ENCODE measurements at regions not wholly inside any gene's neighbourhood (a gene's known extent, or its start where the extent isn't known, plus 50 kb on each side); places are given as distances from the start of the nearest gene placed in this dataset.

DNA sequence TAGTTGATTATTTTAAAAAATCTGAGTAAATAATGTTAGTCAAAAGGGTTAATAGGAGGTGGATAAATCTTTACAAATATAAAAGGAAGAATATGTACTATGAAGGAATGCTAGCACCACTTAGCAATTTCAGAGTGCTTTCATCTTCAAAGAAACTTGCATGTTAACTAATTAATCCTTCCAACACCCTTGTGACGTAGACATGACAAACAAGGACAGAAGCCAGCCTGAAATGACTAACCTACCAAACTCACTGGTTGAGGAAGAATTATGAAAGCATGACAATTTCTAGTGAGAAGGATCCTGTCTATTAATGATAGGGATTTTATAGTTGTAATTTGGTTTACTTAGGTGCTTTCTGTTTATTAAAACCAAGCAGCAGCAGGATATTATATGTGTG lies 468.0 kb upstream of the FZD8 start:
- DNase-seq = no peak
- no peak overlapping the region for H3K27ac ChIP-seq (ENCODE audit: low read length)
- no peaks in the 10 kb centered on the region for H3K9me3 ChIP-seq (replicated peaks; ENCODE audit: control insufficient read depth, low read depth, low read length)

GRCh38 chr10:36109399-36110023 lies 467.4 kb upstream of the FZD8 start:
- H3K27me3 ChIP-seq (ENCODE audit: control insufficient read depth, insufficient read depth, low read length) = no peaks in the 10 kb centered on the region
- WGBS (ENCODE audit: insufficient coverage) = 71% methylated on average over 3 of the region's 3 CpGs
- H3K36me3 ChIP-seq (ENCODE audit: control insufficient read depth, insufficient read depth, low read length) = no peaks in the 10 kb centered on the region
- DNase-seq = peak; percentile 20
- no peak overlapping the region for H3K27ac ChIP-seq (ENCODE audit: low read length)
- H3K4me1 ChIP-seq (ENCODE audit: control insufficient read depth, insufficient read depth, low read length) = no peaks in the 10 kb centered on the region
- H3K4me3 ChIP-seq (ENCODE audit: low read length) = no peak overlapping the region
- H3K9me3 ChIP-seq (replicated peaks; ENCODE audit: control insufficient read depth, low read depth, low read length) = no peaks in the 10 kb centered on the region

More for the DNA sequence above, 468.0 kb upstream of the FZD8 start:
- no peak overlapping the region for H3K4me3 ChIP-seq (ENCODE audit: low read length)
- no peaks in the 10 kb centered on the region for H3K36me3 ChIP-seq (ENCODE audit: control insufficient read depth, insufficient read depth, low read length)
- no peaks in the 10 kb centered on the region for H3K4me1 ChIP-seq (ENCODE audit: control insufficient read depth, insufficient read depth, low read length)
- WGBS (ENCODE audit: insufficient coverage) = no CpG with 5 or more reads among the region's 1 CpG
- H3K27me3 ChIP-seq (ENCODE audit: control insufficient read depth, insufficient read depth, low read length) = no peaks in the 10 kb centered on the region

GRCh38 chr10:36097696-36098095 lies 455.6 kb upstream of the FZD8 start:
- no peaks in the 10 kb centered on the region for H3K9me3 ChIP-seq (replicated peaks; ENCODE audit: control insufficient read depth, low read depth, low read length)
- H3K27ac ChIP-seq (ENCODE audit: low read length) = no peak overlapping the region
- H3K36me3 ChIP-seq (ENCODE audit: control insufficient read depth, insufficient read depth, low read length) = no peaks in the 10 kb centered on the region
- DNase-seq = no peak
- WGBS (ENCODE audit: insufficient coverage) = no CpG with 5 or more reads among the region's 3 CpGs
- no peak overlapping the region for H3K4me3 ChIP-seq (ENCODE audit: low read length)
- no peaks in the 10 kb centered on the region for H3K27me3 ChIP-seq (ENCODE audit: control insufficient read depth, insufficient read depth, low read length)
- H3K4me1 ChIP-seq (ENCODE audit: control insufficient read depth, insufficient read depth, low read length) = peaks cover 2% of the 10 kb centered on the region

GRCh38 chr10:36096576-36096975 lies 454.5 kb upstream of the FZD8 start:
- Histone ChIP-seq H3K4me3 (ENCODE audit: low read length) (no peak overlapping the region), H3K9me3 (replicated peaks; ENCODE audit: control insufficient read depth, low read depth, low read length) (no peaks in the 10 kb centered on the region), H3K27me3 (ENCODE audit: control insufficient read depth, insufficient read depth, low read length) (no peaks in the 10 kb centered on the region), H3K27ac (ENCODE audit: low read length) (no peak overlapping the region), H3K4me1 (ENCODE audit: control insufficient read depth, insufficient read depth, low read length) (peaks cover 2% of the 10 kb centered on the region), H3K36me3 (ENCODE audit: control insufficient read depth, insufficient read depth, low read length) (no peaks in the 10 kb centered on the region)
- DNase-seq = no peak
- no CpG with 5 or more reads among the region's 2 CpGs for WGBS (ENCODE audit: insufficient coverage)

DNA sequence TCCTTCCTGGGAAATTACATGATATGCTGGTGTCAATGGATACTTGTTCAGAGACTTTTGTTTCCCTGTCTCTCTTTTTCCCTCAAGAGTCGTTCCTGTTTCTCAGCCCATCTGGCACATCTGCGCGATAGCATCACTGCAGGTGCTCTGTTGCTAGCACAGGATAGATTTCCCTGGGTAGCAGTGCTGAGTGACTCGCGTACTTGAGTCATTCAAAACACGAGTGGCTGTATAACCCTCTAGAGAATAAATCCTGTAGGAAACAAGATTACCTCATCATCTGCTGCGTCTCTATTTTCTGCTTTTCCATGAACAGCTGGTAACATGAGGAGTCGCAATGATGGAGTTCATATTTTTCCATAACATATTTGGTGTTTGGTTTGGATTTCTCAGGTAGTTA lies 452.0 kb upstream of the FZD8 start:
- no peaks in the 10 kb centered on the region for H3K36me3 ChIP-seq (ENCODE audit: control insufficient read depth, insufficient read depth, low read length)
- no peak overlapping the region for H3K4me3 ChIP-seq (ENCODE audit: low read length)
- no peaks in the 10 kb centered on the region for H3K9me3 ChIP-seq (replicated peaks; ENCODE audit: control insufficient read depth, low read depth, low read length)
- WGBS (ENCODE audit: insufficient coverage) = 54% methylated on average over 5 of the region's 8 CpGs
- peak; percentile 93 for DNase-seq
- H3K27me3 ChIP-seq (ENCODE audit: control insufficient read depth, insufficient read depth, low read length) = no peaks in the 10 kb centered on the region
- H3K4me1 ChIP-seq (ENCODE audit: control insufficient read depth, insufficient read depth, low read length) = peaks cover 13% of the 10 kb centered on the region
- H3K27ac ChIP-seq (ENCODE audit: low read length) = peak overlapping the region; percentile 55

- Histone ChIP-seq H3K9me3 (replicated peaks; ENCODE audit: control insufficient read depth, low read depth, low read length) (no peaks in the 10 kb centered on the region), H3K4me3 (ENCODE audit: low read length) (no peak overlapping the region), H3K4me1 (ENCODE audit: control insufficient read depth, insufficient read depth, low read length) (peaks cover 19% of the 10 kb centered on the region), H3K27me3 (ENCODE audit: control insufficient read depth, insufficient read depth, low read length) (no peaks in the 10 kb centered on the region), H3K27ac (ENCODE audit: low read length) (no peak overlapping the region), H3K36me3 (ENCODE audit: control insufficient read depth, insufficient read depth, low read length) (no peaks in the 10 kb centered on the region)
- 80% methylated on average over 1 of the region's 7 CpGs for WGBS (ENCODE audit: insufficient coverage)
- DNase-seq = peak; percentile 59
Observed at GRCh38 chr10:36092116-36092515, 450.0 kb upstream of the FZD8 start.

DNA sequence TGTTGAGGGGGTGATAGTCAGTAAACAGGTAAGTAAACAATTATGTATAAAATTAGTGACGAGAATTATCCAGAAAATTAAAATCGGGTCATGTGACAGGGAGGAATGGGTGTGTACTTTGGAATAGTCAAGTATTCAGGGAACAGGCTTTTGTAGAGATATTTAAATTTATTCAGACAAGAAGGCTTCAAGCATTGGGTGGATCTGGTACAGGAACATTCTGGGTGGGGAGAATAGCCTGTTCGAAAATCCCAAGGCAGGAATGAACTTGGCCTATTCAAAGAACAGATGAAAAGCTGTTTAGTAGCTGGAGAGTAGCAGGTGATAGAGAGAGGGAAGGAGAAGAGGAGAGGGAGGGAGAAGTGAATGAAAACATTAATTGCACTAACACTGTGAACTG lies 448.9 kb upstream of the FZD8 start:
- no peak for DNase-seq
- no peaks in the 10 kb centered on the region for H3K9me3 ChIP-seq (replicated peaks; ENCODE audit: control insufficient read depth, low read depth, low read length)
- H3K27me3 ChIP-seq (ENCODE audit: control insufficient read depth, insufficient read depth, low read length) = no peaks in the 10 kb centered on the region
- H3K4me1 ChIP-seq (ENCODE audit: control insufficient read depth, insufficient read depth, low read length) = peaks cover 23% of the 10 kb centered on the region
- peak overlapping the region; percentile 15 for H3K27ac ChIP-seq (ENCODE audit: low read length)
- WGBS (ENCODE audit: insufficient coverage) = 72% methylated on average over 3 of the region's 3 CpGs
- H3K4me3 ChIP-seq (ENCODE audit: low read length) = no peak overlapping the region
- H3K36me3 ChIP-seq (ENCODE audit: control insufficient read depth, insufficient read depth, low read length) = no peaks in the 10 kb centered on the region

- H3K36me3 ChIP-seq (ENCODE audit: control insufficient read depth, insufficient read depth, low read length) = no peaks in the 10 kb centered on the region
- WGBS (ENCODE audit: insufficient coverage) = no CpG with 5 or more reads among the region's 2 CpGs
- peaks cover 23% of the 10 kb centered on the region for H3K4me1 ChIP-seq (ENCODE audit: control insufficient read depth, insufficient read depth, low read length)
- H3K27ac ChIP-seq (ENCODE audit: low read length) = peak overlapping the region; percentile 18
- H3K27me3 ChIP-seq (ENCODE audit: control insufficient read depth, insufficient read depth, low read length) = no peaks in the 10 kb centered on the region
- no peaks in the 10 kb centered on the region for H3K9me3 ChIP-seq (replicated peaks; ENCODE audit: control insufficient read depth, low read depth, low read length)
- DNase-seq = peak; percentile 85
- no peak overlapping the region for H3K4me3 ChIP-seq (ENCODE audit: low read length)
Observed at GRCh38 chr10:36089790-36090440, 447.8 kb upstream of the FZD8 start.

- Histone ChIP-seq H3K4me3 (ENCODE audit: low read length) (no peak overlapping the region), H3K9me3 (replicated peaks; ENCODE audit: control insufficient read depth, low read depth, low read length) (no peaks in the 10 kb centered on the region), H3K27ac (ENCODE audit: low read length) (no peak overlapping the region), H3K36me3 (ENCODE audit: control insufficient read depth, insufficient read depth, low read length) (no peaks in the 10 kb centered on the region), H3K27me3 (ENCODE audit: control insufficient read depth, insufficient read depth, low read length) (no peaks in the 10 kb centered on the region), H3K4me1 (ENCODE audit: control insufficient read depth, insufficient read depth, low read length) (peaks cover 21% of the 10 kb centered on the region)
- peak; percentile 73 for DNase-seq
- 24% methylated on average over 2 of the region's 10 CpGs for WGBS (ENCODE audit: insufficient coverage)
Observed at GRCh38 chr10:36087006-36088005, 445.2 kb upstream of the FZD8 start.

DNA sequence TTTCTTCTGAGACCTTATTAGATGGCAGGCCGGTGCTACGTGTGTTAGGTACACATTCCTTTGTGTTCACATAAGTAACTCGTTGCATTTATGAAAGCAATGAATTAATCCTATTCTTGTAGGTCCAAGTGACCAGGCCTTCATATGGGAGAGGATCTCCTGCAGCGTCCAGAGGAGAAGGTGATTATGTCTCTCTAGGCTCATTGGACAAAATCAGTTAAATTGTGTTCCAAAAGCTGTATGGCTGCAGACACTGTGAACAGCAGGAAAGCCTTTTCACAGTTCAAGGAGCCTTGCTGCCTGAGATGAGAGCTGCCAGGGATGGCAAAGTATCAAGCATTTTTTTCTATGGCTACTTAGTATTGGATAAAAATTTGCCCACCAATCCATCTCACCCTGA lies 433.1 kb upstream of the FZD8 start:
- no peak overlapping the region for H3K4me3 ChIP-seq (ENCODE audit: low read length)
- H3K9me3 ChIP-seq (replicated peaks; ENCODE audit: control insufficient read depth, low read depth, low read length) = no peaks in the 10 kb centered on the region
- DNase-seq = no peak
- 45% methylated on average over 3 of the region's 4 CpGs for WGBS (ENCODE audit: insufficient coverage)
- H3K4me1 ChIP-seq (ENCODE audit: control insufficient read depth, insufficient read depth, low read length) = peaks cover 3% of the 10 kb centered on the region
- H3K27ac ChIP-seq (ENCODE audit: low read length) = no peak overlapping the region
- H3K36me3 ChIP-seq (ENCODE audit: control insufficient read depth, insufficient read depth, low read length) = no peaks in the 10 kb centered on the region
- no peaks in the 10 kb centered on the region for H3K27me3 ChIP-seq (ENCODE audit: control insufficient read depth, insufficient read depth, low read length)

All from muscle of leg (tissue), 3 donors.